Umbilical cord (tissue), 1 donor: ENCODE measurements at regions not wholly inside any gene's neighbourhood (a gene's known extent, or its start where the extent isn't known, plus 50 kb on each side); places are given as distances from the start of the nearest gene placed in this dataset.

Source experiments
- DNase-seq: peaks from one replicate; pipeline ENCODE4 v3.0.0-alpha.2; 2015; ENCODE audit warnings: low spot score

GRCh38 chr14:100673807-100674154 lies 52.9 kb upstream of the DLK1 start:
- no peak for DNase-seq

GRCh38 chr14:100674428-100674827 lies 52.3 kb upstream of the DLK1 start:
- DNase-seq = no peak

DNA sequence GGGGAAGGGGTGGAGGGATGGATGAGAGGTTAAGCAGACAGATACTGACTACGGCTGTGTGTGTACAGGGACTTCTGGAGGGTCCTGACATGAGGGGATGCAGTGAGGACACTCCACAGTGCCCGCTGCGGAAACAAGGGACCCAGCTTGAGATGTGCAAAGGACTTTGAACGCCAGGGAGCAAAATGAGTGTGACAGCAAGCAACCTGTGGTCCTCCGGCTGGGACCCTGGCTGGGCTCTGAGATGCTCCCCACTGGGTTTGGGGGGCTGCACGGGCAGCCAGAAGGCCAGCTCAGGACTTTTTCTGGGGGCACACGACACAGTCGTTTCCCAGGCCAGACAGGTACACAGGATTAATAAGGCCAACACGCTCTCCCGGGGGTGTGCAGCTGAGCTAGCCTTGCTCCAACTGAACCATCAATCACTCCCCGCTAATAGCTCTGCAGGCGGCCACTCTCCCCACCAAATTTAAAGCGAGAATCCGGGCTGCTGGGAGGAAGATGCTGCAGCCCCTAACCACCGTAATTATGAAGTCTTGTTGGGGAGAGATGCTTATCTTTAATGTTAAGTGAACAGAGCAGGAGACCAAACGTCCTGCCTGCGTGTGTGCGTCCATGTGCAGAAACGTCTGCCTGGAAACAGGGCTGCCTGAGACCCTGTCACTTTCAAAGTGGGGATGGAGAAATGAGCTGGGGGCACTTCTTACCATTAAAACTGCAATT lies 51.6 kb upstream of the DLK1 start:
- no peak for DNase-seq

DNA sequence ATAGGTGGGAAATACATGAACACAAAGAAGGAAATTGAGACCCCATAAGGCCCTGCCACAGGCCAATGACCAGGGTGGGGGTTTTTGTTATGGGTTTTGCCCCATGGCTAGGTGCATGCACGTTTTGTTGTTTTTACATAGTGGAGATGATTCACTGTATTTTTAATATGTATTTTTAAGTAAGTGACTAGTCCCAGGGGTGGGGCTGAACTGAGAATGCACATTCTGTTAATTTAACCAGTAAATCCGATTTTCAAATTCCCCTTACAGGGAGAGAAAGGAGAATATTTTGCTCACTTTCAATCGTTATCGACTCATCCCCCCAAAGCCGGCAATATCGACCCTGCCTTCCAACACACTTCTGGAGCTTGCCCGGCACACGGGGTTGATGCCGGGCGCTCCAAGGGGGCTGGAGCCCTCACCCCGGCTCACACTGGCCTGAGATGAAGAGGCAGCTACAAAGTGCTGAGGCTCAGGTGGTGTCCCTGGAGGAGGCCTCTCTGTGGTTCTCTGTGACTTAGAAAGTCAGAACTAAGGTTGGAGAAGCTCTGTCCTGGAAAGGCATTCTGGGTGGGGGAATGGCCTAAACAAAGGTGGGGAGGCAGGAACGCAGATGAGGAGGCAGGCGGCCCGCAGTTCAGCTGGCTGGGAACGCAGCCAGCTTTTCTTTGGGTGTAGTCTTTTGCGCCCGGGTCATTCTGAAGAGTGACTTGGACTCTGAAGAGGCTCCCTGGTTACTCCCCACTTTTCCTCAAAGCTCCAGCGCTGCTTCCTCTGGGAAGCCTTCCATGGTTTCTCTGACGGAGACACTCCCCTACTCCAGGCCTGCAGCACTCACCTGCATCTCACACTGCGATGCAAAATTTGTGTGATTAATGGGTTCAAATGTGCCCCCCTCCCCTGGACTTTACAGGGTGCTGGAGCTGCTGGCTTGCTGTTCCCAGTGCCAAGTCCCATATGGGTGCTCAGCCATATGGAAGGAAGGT lies 50.7 kb upstream of the DLK1 start:
- peak; percentile 79 for DNase-seq
